ENCODE measurements at regions not wholly inside any gene's neighbourhood (a gene's known extent, or its start where the extent isn't known, plus 50 kb on each side); places are given as distances from the start of the nearest gene placed in this dataset.
"Not testable (repeated sequence)": the region's sequence is repeated elsewhere in the genome, so short reads cannot be mapped to it uniquely, and the experiment has no call there.

DNA sequence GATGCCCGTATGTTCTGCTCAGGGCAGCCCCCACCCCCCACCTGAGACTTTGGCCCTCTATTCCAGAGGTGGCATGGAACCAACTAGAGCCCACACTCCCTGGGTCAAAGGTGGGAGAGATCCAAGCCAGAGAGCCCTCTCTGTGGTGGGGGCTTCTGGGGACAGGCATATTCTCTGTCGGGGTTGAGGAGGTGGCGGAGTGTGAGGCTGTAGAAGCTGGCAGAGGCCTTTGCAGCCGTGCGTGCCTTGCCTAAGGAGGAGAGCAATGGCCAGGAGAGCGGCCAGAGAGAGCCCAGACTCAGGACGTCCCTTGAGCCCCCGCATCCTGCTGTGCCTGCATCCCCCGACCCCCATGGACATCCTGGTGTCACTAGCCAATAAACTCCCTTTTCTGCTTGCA lies 79.2 kb upstream of the HPCAL1 start:
- ATAC-seq (replicated peaks) (no peak), DNase-seq (no peak)
- no peak overlapping the region for H3K27ac Mint-ChIP-seq
- no peaks in the 10 kb centered on the region for H3K9me3 Mint-ChIP-seq
- peaks cover 13 to 47% of the 10 kb centered on the region in 2 donors for H3K27me3 Mint-ChIP-seq
- no peak overlapping the region for H3K4me3 Mint-ChIP-seq
- peaks cover 4% of the 10 kb centered on the region for H3K36me3 Mint-ChIP-seq (ENCODE audit: insufficient read depth)
- H3K4me1 Mint-ChIP-seq (ENCODE audit: low read depth in 2 of 2) = no peaks in the 10 kb centered on the region

GRCh38 chr2:10223932-10224720 lies 78.6 kb upstream of the HPCAL1 start:
- no peak for DNase-seq
- Mint-ChIP-seq H3K9me3 (no peaks in the 10 kb centered on the region), H3K36me3 (ENCODE audit: insufficient read depth) (peaks cover 5% of the 10 kb centered on the region), H3K4me1 (ENCODE audit: low read depth in 2 of 2) (no peaks in the 10 kb centered on the region), H3K27me3 (peaks cover 13 to 47% of the 10 kb centered on the region in 2 donors), H3K27ac (no peak overlapping the region), H3K4me3 (no peak overlapping the region)
- no peak for ATAC-seq (replicated peaks)

DNA sequence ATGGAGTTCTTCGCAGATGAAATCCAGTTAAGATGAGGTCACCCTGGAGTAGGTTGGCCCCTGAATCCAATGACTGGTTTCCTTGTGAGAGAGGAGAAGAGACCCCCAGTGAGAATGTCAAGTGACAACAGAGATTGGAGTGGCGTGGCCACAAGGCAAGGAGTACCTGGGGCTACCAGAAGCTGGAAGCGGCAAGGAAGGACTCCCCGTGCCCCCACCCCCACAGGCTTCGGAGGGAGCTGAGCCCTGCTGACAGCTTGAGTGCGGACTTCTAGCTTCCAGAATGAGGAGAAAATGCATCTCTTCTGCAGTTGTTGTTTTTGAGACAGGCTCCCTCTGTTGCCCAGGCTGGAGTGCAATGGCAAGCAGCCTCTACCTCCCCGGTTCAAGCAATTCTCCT lies 78.0 kb upstream of the HPCAL1 start:
- no peak overlapping the region for H3K4me3 Mint-ChIP-seq
- DNase-seq = no peak
- H3K36me3 Mint-ChIP-seq (ENCODE audit: insufficient read depth) = peaks cover 5% of the 10 kb centered on the region
- H3K27me3 Mint-ChIP-seq = peaks cover 16 to 44% of the 10 kb centered on the region in 2 donors
- no peak overlapping the region for H3K27ac Mint-ChIP-seq
- ATAC-seq (replicated peaks) = no peak
- no peaks in the 10 kb centered on the region for H3K9me3 Mint-ChIP-seq
- H3K4me1 Mint-ChIP-seq (ENCODE audit: low read depth in 2 of 2) = no peaks in the 10 kb centered on the region

DNA sequence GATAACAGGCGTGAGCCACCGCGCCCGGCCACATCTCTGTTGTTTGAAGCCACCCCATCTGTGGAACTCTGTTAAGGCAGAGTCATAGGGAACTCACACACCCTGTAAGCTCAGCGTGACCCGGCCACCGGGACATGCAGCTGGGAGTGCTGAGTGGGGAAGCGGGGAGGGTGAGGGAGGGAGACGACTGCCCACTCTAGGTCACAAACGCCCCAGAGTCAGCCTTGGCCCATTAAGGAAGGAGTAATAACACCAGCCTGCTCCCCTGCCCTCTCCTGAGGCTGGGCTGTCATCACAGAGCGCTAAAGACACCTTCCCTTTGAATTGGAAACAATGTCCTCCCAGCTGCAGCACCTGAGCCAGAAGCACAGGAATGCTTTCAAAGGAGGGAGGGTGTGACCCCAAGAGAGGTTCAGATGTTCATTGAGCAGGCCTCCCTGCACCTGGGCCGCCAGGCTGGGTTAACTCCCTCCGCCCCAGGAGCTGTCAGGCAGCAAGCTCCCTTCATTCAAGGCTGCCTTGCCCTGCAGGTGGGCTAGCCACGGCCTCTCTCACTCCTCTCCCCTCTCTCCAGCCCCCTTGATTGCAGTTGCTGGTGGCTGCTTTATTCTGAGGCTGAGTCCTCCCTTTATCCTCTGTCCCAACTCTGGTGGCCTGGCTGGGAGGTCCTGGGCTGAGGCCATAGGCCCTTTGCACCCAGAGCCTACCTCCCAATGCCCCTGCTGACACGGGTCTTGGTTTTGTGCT lies 77.2 kb upstream of the HPCAL1 start:
- Mint-ChIP-seq H3K4me3 (no peak overlapping the region), H3K4me1 (ENCODE audit: low read depth in 2 of 2) (no peaks in the 10 kb centered on the region), H3K9me3 (no peaks in the 10 kb centered on the region), H3K36me3 (ENCODE audit: insufficient read depth) (peaks cover 5% of the 10 kb centered on the region), H3K27me3 (peaks cover 18 to 37% of the 10 kb centered on the region in 2 donors), H3K27ac (no peak overlapping the region)
- ATAC-seq (replicated peaks) (no peak), DNase-seq (no peak)

GRCh38 chr2:10226038-10226724 lies 76.5 kb upstream of the HPCAL1 start:
- H3K9me3 Mint-ChIP-seq = no peaks in the 10 kb centered on the region
- H3K36me3 Mint-ChIP-seq (ENCODE audit: insufficient read depth) = peaks cover 5% of the 10 kb centered on the region
- no peaks in the 10 kb centered on the region for H3K4me1 Mint-ChIP-seq (ENCODE audit: low read depth in 2 of 2)
- ATAC-seq (replicated peaks) (no peak), DNase-seq (no peak)
- no peak overlapping the region for H3K4me3 Mint-ChIP-seq
- no peak overlapping the region for H3K27ac Mint-ChIP-seq
- peaks cover 18 to 35% of the 10 kb centered on the region in 2 donors for H3K27me3 Mint-ChIP-seq

DNA sequence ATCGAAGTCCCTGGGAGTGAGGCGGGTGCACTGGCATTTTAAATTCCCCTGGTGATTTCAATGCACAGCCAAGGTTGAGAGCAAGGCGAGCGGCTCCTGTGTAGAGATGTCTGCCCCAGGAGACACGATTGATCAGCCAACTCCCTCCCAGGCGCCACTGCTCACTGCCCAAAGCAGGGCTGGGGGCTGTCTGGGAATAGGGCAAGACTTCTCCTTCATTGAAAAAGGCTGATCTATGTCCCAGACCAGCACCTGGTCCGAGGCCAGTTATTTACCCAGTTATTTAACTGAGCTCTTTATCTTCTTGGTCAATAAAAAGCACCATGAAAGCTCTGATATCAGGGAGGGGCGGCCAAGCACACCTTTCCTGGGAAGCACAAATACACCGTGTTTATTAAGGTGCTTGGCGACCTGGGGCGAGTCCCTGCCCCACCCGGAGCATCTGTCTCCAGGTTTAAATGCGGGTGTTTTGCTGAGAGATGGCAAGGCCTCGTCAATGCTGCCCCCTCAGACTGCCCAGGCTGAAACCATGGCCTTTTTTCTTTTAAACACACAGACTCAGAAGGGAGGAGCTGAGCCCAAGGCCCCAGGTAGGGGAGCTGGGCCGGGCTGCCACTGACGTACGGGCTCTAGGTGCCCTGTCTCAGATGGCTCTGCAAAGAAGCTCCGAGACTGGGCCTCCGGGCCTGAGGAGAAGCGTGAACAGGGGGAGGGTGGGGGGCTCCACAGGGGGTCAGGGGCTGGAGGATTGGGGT lies 73.9 kb upstream of the HPCAL1 start:
- ATAC-seq (replicated peaks) = no peak
- Mint-ChIP-seq H3K27me3 (peaks cover 10 to 25% of the 10 kb centered on the region in 2 donors), H3K4me1 (ENCODE audit: low read depth in 2 of 2) (peaks cover 3 to 7% of the 10 kb centered on the region in 2 donors)

GRCh38 chr2:10229462-10230099 lies 73.1 kb upstream of the HPCAL1 start:
- no peak for DNase-seq
- peaks cover 3 to 7% of the 10 kb centered on the region in 2 donors for H3K4me1 Mint-ChIP-seq (ENCODE audit: low read depth in 2 of 2)
- no peak for ATAC-seq (replicated peaks)
- H3K4me3 Mint-ChIP-seq = no peak overlapping the region
- H3K36me3 Mint-ChIP-seq (ENCODE audit: insufficient read depth) = peaks cover 5% of the 10 kb centered on the region
- H3K27me3 Mint-ChIP-seq = peaks cover 10 to 25% of the 10 kb centered on the region in 2 donors
- H3K9me3 Mint-ChIP-seq = peaks cover 0 to 3% of the 10 kb centered on the region in 2 donors
- H3K27ac Mint-ChIP-seq = no peak overlapping the region

More for the DNA sequence above, 73.9 kb upstream of the HPCAL1 start:
- H3K9me3 Mint-ChIP-seq = peaks cover 0 to 3% of the 10 kb centered on the region in 2 donors
- H3K36me3 Mint-ChIP-seq (ENCODE audit: insufficient read depth) = peaks cover 5% of the 10 kb centered on the region
- no peak for DNase-seq
- H3K4me3 Mint-ChIP-seq = no peak overlapping the region
- no peak overlapping the region for H3K27ac Mint-ChIP-seq

GRCh38 chr2:10230499-10230898 lies 72.2 kb upstream of the HPCAL1 start:
- H3K27me3 Mint-ChIP-seq = peaks cover 10 to 25% of the 10 kb centered on the region in 2 donors
- peaks cover 0 to 3% of the 10 kb centered on the region in 2 donors for H3K9me3 Mint-ChIP-seq
- ATAC-seq (replicated peaks) (no peak), DNase-seq (no peak)
- H3K4me3 Mint-ChIP-seq = no peak overlapping the region
- H3K27ac Mint-ChIP-seq = no peak overlapping the region
- peaks cover 3 to 7% of the 10 kb centered on the region in 2 donors for H3K4me1 Mint-ChIP-seq (ENCODE audit: low read depth in 2 of 2)
- H3K36me3 Mint-ChIP-seq (ENCODE audit: insufficient read depth) = peaks cover 5% of the 10 kb centered on the region

GRCh38 chr2:10230921-10231320 lies 71.8 kb upstream of the HPCAL1 start:
- ATAC-seq (replicated peaks); H3K4me3 Mint-ChIP-seq; H3K4me1 Mint-ChIP-seq (ENCODE audit: low read depth in 2 of 2); H3K36me3 Mint-ChIP-seq (ENCODE audit: insufficient read depth); H3K9me3 Mint-ChIP-seq; DNase-seq; H3K27ac Mint-ChIP-seq: not testable (repeated sequence)
- peaks cover 12 to 26% of the 10 kb centered on the region in 2 donors for H3K27me3 Mint-ChIP-seq

- H3K4me1 Mint-ChIP-seq (ENCODE audit: low read depth in 2 of 2) = peaks cover 7 to 9% of the 10 kb centered on the region in 2 donors
- H3K36me3 Mint-ChIP-seq (ENCODE audit: insufficient read depth) = peaks cover 5% of the 10 kb centered on the region
- no peak overlapping the region for H3K27ac Mint-ChIP-seq
- DNase-seq = no peak
- ATAC-seq (replicated peaks) = no peak
- peaks cover 0 to 3% of the 10 kb centered on the region in 2 donors for H3K9me3 Mint-ChIP-seq
- H3K4me3 Mint-ChIP-seq = no peak overlapping the region
- peaks cover 19 to 27% of the 10 kb centered on the region in 2 donors for H3K27me3 Mint-ChIP-seq
These were observed 71.1 kb upstream of the HPCAL1 start for GRCh38 chr2:10231551-10232085.

DNA sequence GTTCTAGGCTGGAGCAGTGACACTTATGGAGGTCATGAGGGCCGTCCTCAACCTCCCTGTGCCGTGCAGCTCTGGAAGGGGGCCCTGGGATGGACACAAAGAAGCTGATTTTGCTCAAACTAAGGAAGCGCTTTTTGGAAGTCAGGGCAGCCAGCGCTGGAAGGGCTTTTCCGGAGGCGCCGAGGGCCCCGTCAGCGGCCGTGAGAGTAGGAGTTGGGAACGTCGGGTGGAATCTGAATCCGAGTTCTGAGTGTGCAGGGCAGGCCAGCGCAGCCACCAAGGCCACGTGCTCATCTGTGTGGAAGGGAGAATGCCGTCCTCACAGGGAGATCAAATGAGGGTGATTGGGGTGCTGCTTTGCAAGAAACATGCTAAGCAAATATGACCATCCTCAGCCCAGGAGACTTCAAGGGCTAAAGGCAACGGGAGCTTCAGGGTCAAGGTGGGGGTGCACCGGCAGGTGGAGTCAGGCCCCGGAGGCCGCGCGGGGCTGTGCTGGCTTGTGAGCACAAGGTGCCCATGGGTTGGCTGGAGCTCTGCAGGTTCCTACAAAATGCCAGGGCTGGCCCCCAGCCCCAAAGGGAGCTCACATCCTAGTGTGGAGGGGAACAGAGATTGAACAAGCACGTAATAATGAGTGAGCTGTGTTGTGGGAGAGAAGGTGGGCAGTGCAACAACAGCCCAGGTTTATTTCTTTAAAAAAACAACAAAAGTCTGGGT lies 70.4 kb upstream of the HPCAL1 start:
- Mint-ChIP-seq H3K36me3 (ENCODE audit: insufficient read depth) (peaks cover 5% of the 10 kb centered on the region), H3K4me1 (ENCODE audit: low read depth in 2 of 2) (peaks cover 7 to 9% of the 10 kb centered on the region in 2 donors), H3K27me3 (peaks cover 19 to 21% of the 10 kb centered on the region in 2 donors), H3K27ac (no peak overlapping the region), H3K4me3 (no peak overlapping the region), H3K9me3 (peaks cover 0 to 3% of the 10 kb centered on the region in 2 donors)
- no peak for DNase-seq
- ATAC-seq (replicated peaks) = no peak
